H1 (cell line): ENCODE measurements at regions not wholly inside any gene's neighbourhood (a gene's known extent, or its start where the extent isn't known, plus 50 kb on each side); places are given as distances from the start of the nearest gene placed in this dataset.

Experiments used
- CTCF ChIA-PET: fragments of 300-600 bp; sonication (Branson Sonifier 250); formaldehyde crosslinking; loops from one replicate; lab custom pipeline; 2021; ENCODE audit not compliant: partially characterized antibody; lab: Charles Lee
- POLR2A ChIA-PET: fragments of 300-600 bp; sonication (Branson Sonifier 250); formaldehyde crosslinking; loops from one replicate; lab custom pipeline; 2021; ENCODE audit warnings: inconsistent platforms; ENCODE audit not compliant: partially characterized antibody; lab: Charles Lee
- DNase-seq, 2 experiments: peaks; one replicate each; pipeline versions ENCODE4 v3.0.0 to v3.0.0-alpha.2; 2010 to 2022; ENCODE audit warnings: low spot score in 2 of 2, low read depth in 1 of 2, mixed read lengths in 1 of 2
- FAIRE-seq: peaks from 2 replicates; lab custom pipeline; 2011; peaks lifted over from hg19 to GRCh38; lab: Jason Lieb, UNC
- H2AFZ ChIP-seq: 2 replicates; pipeline ENCODE4 v1.8.1; 2012; ENCODE audit warnings: low read length, inconsistent platforms
- H2AK5ac ChIP-seq: 2 replicates; pipeline ENCODE4 v1.6.1; 2013; ENCODE audit warnings: low read depth, low read length
- H2BK120ac ChIP-seq: replicated peaks from 2 replicates; pipeline ENCODE3; 2013; ENCODE audit warnings: low read depth, low read length, inconsistent platforms
- H2BK12ac ChIP-seq: 2 replicates; pipeline ENCODE4 v1.6.1; 2013; ENCODE audit warnings: low read depth, low read length
- H2BK15ac ChIP-seq: 2 replicates; pipeline ENCODE4 v1.6.1; 2013; ENCODE audit warnings: low read length
- H2BK20ac ChIP-seq: 2 replicates; pipeline ENCODE4 v1.6.1; 2013; ENCODE audit warnings: low read length
- H2BK5ac ChIP-seq: 2 replicates; pipeline ENCODE4 v1.6.1; 2013; ENCODE audit warnings: low read depth, low read length
- H3K14ac ChIP-seq: 2 replicates; pipeline ENCODE4 v1.6.1; 2013; ENCODE audit warnings: inconsistent platforms; ENCODE audit not compliant: insufficient read length
- H3K18ac ChIP-seq: 2 replicates; pipeline ENCODE4 v1.6.1; 2013; ENCODE audit warnings: low read length; ENCODE audit errors: extremely low read depth
- H3K23ac ChIP-seq: 2 replicates; pipeline ENCODE4 v1.6.1; 2013; ENCODE audit warnings: inconsistent platforms; ENCODE audit not compliant: insufficient read length
- H3K23me2 ChIP-seq: 2 replicates; pipeline ENCODE4 v1.6.1; 2013; ENCODE audit warnings: low read depth, low read length
- H3K27ac ChIP-seq: 2 replicates; pipeline ENCODE4 v1.6.1; 2011; ENCODE audit warnings: low read depth, low read length, inconsistent platforms
- H3K27me3 ChIP-seq, 4 experiments: replicated peaks in 1 of 4; 1 replicate in 1 of 4; 2 replicates in 3 of 4; pipeline versions ENCODE4 v1.6.1 to v1.8.1; 2011 to 2013; ENCODE audit warnings: low read length in 3 of 4, mild to moderate bottlenecking in 3 of 4, inconsistent platforms in 2 of 4, mixed read lengths in 2 of 4, moderate library complexity in 1 of 4; ENCODE audit not compliant: control insufficient read depth in 3 of 4, insufficient read depth in 3 of 4; ENCODE audit errors: extremely low read depth in 1 of 4
- H3K36me3 ChIP-seq, 4 experiments: 2 replicates each; pipeline versions ENCODE4 v1.6.1 to v1.8.1; 2011 to 2013; ENCODE audit warnings: mild to moderate bottlenecking in 4 of 4, low read length in 3 of 4, moderate library complexity in 2 of 4, control low read depth in 1 of 4, inconsistent platforms in 1 of 4; ENCODE audit not compliant: insufficient read depth in 4 of 4, control insufficient read depth in 2 of 4
- H3K4ac ChIP-seq: replicated peaks from 2 replicates; pipeline ENCODE3; 2013; ENCODE audit warnings: low read length, low read depth, mixed read lengths, inconsistent platforms; ENCODE audit not compliant: insufficient read length
- H3K4me1 ChIP-seq, 4 experiments: replicated peaks in 1 of 4; 1 replicate in 1 of 4; 2 replicates in 3 of 4; pipeline versions ENCODE4 v1.6.1 to v1.8.1; 2011 to 2013; ENCODE audit warnings: low read length in 3 of 4, inconsistent platforms in 2 of 4, mixed read lengths in 1 of 4; ENCODE audit not compliant: insufficient read depth in 4 of 4, control insufficient read depth in 3 of 4
- H3K4me2 ChIP-seq, 2 experiments: 2 replicates each; pipeline versions ENCODE4 v1.6.1 to v1.8.1; 2011 to 2013; ENCODE audit warnings: low read depth in 2 of 2, low read length in 2 of 2, control low read depth in 1 of 2, inconsistent platforms in 1 of 2, mild to moderate bottlenecking in 1 of 2; ENCODE audit not compliant: insufficient read depth in 1 of 2
- H3K4me3 ChIP-seq, 4 experiments: fragments of 200-600, 300-600 bp in 1 of 4; sonication (generic), shearing (Covaris generic), sonication (Bioruptor Twin) in 1 of 4; 2 replicates each; pipeline versions ENCODE4 v1.5.1 to v1.8.1; 2011 to 2016; ENCODE audit warnings: low read length in 4 of 4, low read depth in 3 of 4, control low read depth in 2 of 4, inconsistent platforms in 2 of 4, mild to moderate bottlenecking in 2 of 4, mixed read lengths in 1 of 4, moderate library complexity in 1 of 4; ENCODE audit not compliant: insufficient read depth in 2 of 4; ENCODE audit errors: extremely low read depth in 1 of 4
- H3K56ac ChIP-seq: replicated peaks from 2 replicates; pipeline ENCODE3; 2013; ENCODE audit warnings: low read depth, mild to moderate bottlenecking, mixed read lengths, low read length, inconsistent platforms; ENCODE audit not compliant: insufficient read length
- H3K79me1 ChIP-seq: 2 replicates; pipeline ENCODE4 v1.6.1; 2013; ENCODE audit warnings: low read depth, low read length, control low read depth
- H3K79me2 ChIP-seq, 2 experiments: 2 replicates each; pipeline versions ENCODE4 v1.6.1 to v1.8.1; 2012 to 2013; ENCODE audit warnings: low read length in 2 of 2, mild to moderate bottlenecking in 2 of 2, inconsistent platforms in 1 of 2; ENCODE audit not compliant: insufficient read depth in 2 of 2, control insufficient read depth in 1 of 2
- H3K9ac ChIP-seq, 4 experiments: replicated peaks in 1 of 4; 1 replicate in 1 of 4; 2 replicates in 3 of 4; pipeline versions ENCODE4 v1.6.1 to v1.8.1; 2011 to 2013; ENCODE audit warnings: low read depth in 3 of 4, low read length in 3 of 4, control low read depth in 2 of 4, mild to moderate bottlenecking in 2 of 4, moderate library complexity in 2 of 4, inconsistent platforms in 1 of 4; ENCODE audit errors: extremely low read depth in 1 of 4
- H3K9me3 ChIP-seq, 2 experiments: 2 replicates each; pipeline versions ENCODE4 v1.6.1 to v1.8.1; 2012 to 2013; ENCODE audit warnings: mild to moderate bottlenecking in 2 of 2, moderate library complexity in 2 of 2, control low read depth in 1 of 2, inconsistent platforms in 1 of 2, low read depth in 1 of 2, low read length in 1 of 2, mixed read lengths in 1 of 2; ENCODE audit not compliant: insufficient read depth in 2 of 2
- H4K20me1 ChIP-seq, 2 experiments: replicated peaks in 1 of 2; 2 replicates each; pipeline versions ENCODE3 to v1.8.1; 2011 to 2013; ENCODE audit warnings: inconsistent platforms in 2 of 2, low read length in 2 of 2, mild to moderate bottlenecking in 1 of 2; ENCODE audit not compliant: insufficient read depth in 2 of 2, control insufficient read depth in 1 of 2
- H4K5ac ChIP-seq: 2 replicates; pipeline ENCODE4 v1.6.1; 2013; ENCODE audit warnings: low read length, low read depth, mixed read lengths, inconsistent platforms; ENCODE audit not compliant: insufficient read length
- H4K8ac ChIP-seq: 2 replicates; pipeline ENCODE4 v1.8.0; 2013; ENCODE audit warnings: mild to moderate bottlenecking, moderate library complexity, low read length, inconsistent platforms; ENCODE audit not compliant: insufficient read depth; ENCODE audit errors: extremely low read depth
- H4K91ac ChIP-seq: replicated peaks from 2 replicates; pipeline ENCODE3; 2013; ENCODE audit warnings: low read length, mixed read lengths, inconsistent platforms; ENCODE audit not compliant: insufficient read length
- CEBPB ChIP-seq: IDR thresholded peaks from 2 replicates; pipeline ENCODE4 v1.6.1; 2012; ENCODE audit warnings: low read depth, low read length
- JUN ChIP-seq: IDR thresholded peaks from 2 replicates; pipeline ENCODE4 v1.6.1; 2011; ENCODE audit warnings: low read depth, mild to moderate bottlenecking, improper control_type of control experiment, low read length
- RFX5 ChIP-seq: IDR thresholded peaks from 2 replicates; pipeline ENCODE4 v1.6.1; 2011; ENCODE audit warnings: low read depth, low read length, improper control_type of control experiment, borderline replicate concordance
- RXRA ChIP-seq: IDR thresholded peaks from 2 replicates; pipeline ENCODE4 v1.6.1; 2011; ENCODE audit warnings: low read depth, mild to moderate bottlenecking, low read length, moderate library complexity; ENCODE audit not compliant: insufficient read depth
- SIN3A ChIP-seq, 2 experiments: IDR thresholded peaks in 1 of 2; conservative IDR thresholded peaks in 1 of 2; 2 replicates each; pipeline ENCODE4 v1.6.1; 2011 to 2012; ENCODE audit warnings: low read length in 2 of 2, improper control_type of control experiment in 1 of 2, low read depth in 1 of 2, mild to moderate bottlenecking in 1 of 2
- SUZ12 ChIP-seq: fragments of 200-600 bp; sonication (generic); IDR thresholded peaks from 2 replicates; pipeline ENCODE4 v1.6.1; 2012; ENCODE audit warnings: mild to moderate bottlenecking, inconsistent platforms, low read length, moderate library complexity, mixed read lengths
- USF2 ChIP-seq: IDR thresholded peaks from 2 replicates; pipeline ENCODE4 v1.6.1; 2011; ENCODE audit warnings: low read length, improper control_type of control experiment
- WGBS, 2 experiments: shearing (Covaris generic) in 1 of 2; methylation state at CpG; one replicate each; pipeline versions ENCODE4 v1.1.6 to v1.1.7; 2013 to 2015; ENCODE audit warnings: low lambda C conversion rate in 2 of 2, mixed read lengths in 2 of 2, inconsistent platforms in 1 of 2, low coverage in 1 of 2, missing lambda C conversion rate in 1 of 2; ENCODE audit not compliant: insufficient replicate concordance in 2 of 2, insufficient coverage in 1 of 2, insufficient read length in 1 of 2; ENCODE audit errors: extremely low coverage in 1 of 2, missing lambda C conversion rate in 1 of 2; 5-methylcytosine and 5-hydroxymethylcytosine counted together

- Histone ChIP-seq H3K4ac (no peak overlapping the region), H3K27ac (no peak overlapping the region), H3K36me3 (no peaks in the 10 kb centered on the region), H3K9me3 (no peaks in the 10 kb centered on the region), H3K4me1 (no peaks in the 10 kb centered on the region), H3K23me2 (no peaks in the 10 kb centered on the region; the same call in 1 of the 2 replicates), H3K56ac (no peak overlapping the region), H3K18ac (no peak overlapping the region), H2BK5ac (no peak overlapping the region), H3K4me3 (no peak overlapping the region), H3K4me2 (no peak overlapping the region), H4K20me1 (no peaks in the 10 kb centered on the region), H2AFZ (no peak overlapping the region), H4K5ac (no peak overlapping the region), H2BK120ac (no peak overlapping the region), H3K23ac (no peak overlapping the region), H2BK15ac (no peak overlapping the region)
- CTCF ChIA-PET: interaction anchor here (1.1 to 1.9 kb wide), 3 partner anchors 13 to 95 kb away, joined by 3 to 8 read pairs (median 4); no protein-coding TSS in a partner anchor
- POLR2A ChIA-PET: no interaction called here
- WGBS, 2 experiments: 88% methylated on average over 2 of the region's 2 CpGs; no CpG with 5 or more reads in 1 of the 2 experiments
- FAIRE-seq: no peak
- TF ChIP-seq SIN3A (conservative IDR thresholded peaks at IDR 0.05 in 1 of 2, IDR thresholded peaks at IDR 0.05 in 1 of 2; ENCODE audit: low read depth in 1 of 2, low read length in 2 of 2): no peak
- no peak for TF ChIP-seq USF2
- TF ChIP-seq SUZ12: no peak
- no peak for TF ChIP-seq RFX5
- no peak for TF ChIP-seq CEBPB
- TF ChIP-seq RXRA: no peak
- no peak for TF ChIP-seq JUN
- TF ChIP-seq, all 59 proteins: peak for 0
- H3K79me1 ChIP-seq: no peaks in the 10 kb centered on the region
- no peak overlapping the region for H4K8ac ChIP-seq
- H2BK20ac ChIP-seq: no peak overlapping the region
- no peaks in the 10 kb centered on the region for H3K79me2 ChIP-seq
- H3K27me3 ChIP-seq: no peaks in the 10 kb centered on the region
- DNase-seq: no peak
- no peak overlapping the region for H3K14ac ChIP-seq
- H4K91ac ChIP-seq: no peak overlapping the region
- H2BK12ac ChIP-seq: no peak overlapping the region
- no peak overlapping the region for H3K9ac ChIP-seq
- H2AK5ac ChIP-seq: no peak overlapping the region
Observed at GRCh38 chr4:108477527-108478108, 142.8 kb upstream of the RPL34 start.
